Colonic mucosa (tissue), 4 donors: ENCODE measurements at regions not wholly inside any gene's neighbourhood (a gene's known extent, or its start where the extent isn't known, plus 50 kb on each side); places are given as distances from the start of the nearest gene placed in this dataset.

Experiments
- DNase-seq: peaks from one replicate; pipeline ENCODE4 v3.0.0-alpha.2; 2020
- H3K27ac ChIP-seq: fragments of 200-600 bp; one replicate; pipeline ENCODE4 v1.8.0; 2021
- H3K27me3 ChIP-seq: fragments of 200-600 bp; one replicate; pipeline ENCODE4 v1.8.0; 2021
- H3K36me3 ChIP-seq: fragments of 200-600 bp; one replicate; pipeline ENCODE4 v1.8.0; 2021
- H3K4me1 ChIP-seq: fragments of 200-600 bp; one replicate; pipeline ENCODE4 v1.8.0; 2021; ENCODE audit warnings: mild to moderate bottlenecking
- H3K4me3 ChIP-seq: fragments of 200-600 bp; one replicate; pipeline ENCODE4 v1.8.0; 2021
- H3K9ac ChIP-seq, 2 donors: one replicate each; pipeline ENCODE4 v1.7.0; 2013; ENCODE audit warnings: control low read depth in 2 of 2, low read depth in 2 of 2, low read length in 2 of 2
- H3K9me3 ChIP-seq: fragments of 200-600 bp; one replicate; pipeline ENCODE4 v1.8.0; 2021
- CTCF ChIP-seq: fragments of 200-600 bp; IDR thresholded peaks from one replicate; pipeline ENCODE4 v1.8.0; 2022; ENCODE audit warnings: antibody characterized with exemption, mild to moderate bottlenecking
- intact Hi-C: fragments of 100-400 bp; cut with DNase I; formaldehyde crosslinking; loops from one replicate; pipeline ENCODE4 v1.14.1; 2022
- donor health status: healthy.
- donor health status: DM: no; HTN: no; CAD: no.
- donor health status: DM: no; HTN: no; CAD: no.

GRCh38 chr6:26285143-26286134 lies 79.6 kb upstream of the BTN3A2 start:
- no peak for TF ChIP-seq CTCF
- Histone ChIP-seq H3K27me3 (no peaks in the 10 kb centered on the region), H3K27ac (peak overlapping the region; percentile 94), H3K4me3 (peak overlapping the region; percentile 37), H3K4me1 (no peaks in the 10 kb centered on the region), H3K9me3 (no peaks in the 10 kb centered on the region), H3K36me3 (no peaks in the 10 kb centered on the region), H3K9ac (peak overlapping the region; percentile 66 to 98)
- peak; percentile 100 for DNase-seq
- intact Hi-C loops: no loop called here

- H3K27ac ChIP-seq: peak overlapping the region; percentile 94
- TF ChIP-seq CTCF: no peak
- H3K4me1 ChIP-seq: no peaks in the 10 kb centered on the region
- no peaks in the 10 kb centered on the region for H3K27me3 ChIP-seq
- intact Hi-C loops: no loop called here
- peak; percentile 79 for DNase-seq
- H3K9ac ChIP-seq: peak overlapping the region; percentile 66 to 98
- H3K4me3 ChIP-seq: peak overlapping the region; percentile 37
- H3K9me3 ChIP-seq: no peaks in the 10 kb centered on the region
- no peaks in the 10 kb centered on the region for H3K36me3 ChIP-seq
Measured at GRCh38 chr6:26286168-26286877, 78.7 kb upstream of the BTN3A2 start.

- H3K4me3 ChIP-seq: no peak overlapping the region
- no peaks in the 10 kb centered on the region for H3K9me3 ChIP-seq
- intact Hi-C loops: no loop called here
- no peak overlapping the region for H3K9ac ChIP-seq
- no peak for TF ChIP-seq CTCF
- DNase-seq: no peak
- no peaks in the 10 kb centered on the region for H3K36me3 ChIP-seq
- no peaks in the 10 kb centered on the region for H3K27me3 ChIP-seq
- H3K4me1 ChIP-seq: no peaks in the 10 kb centered on the region
- H3K27ac ChIP-seq: no peak overlapping the region
Measured at GRCh38 chr6:26288155-26288554, 76.8 kb upstream of the BTN3A2 start.

GRCh38 chr6:26290941-26291340 lies 74.1 kb upstream of the BTN3A2 start:
- no peaks in the 10 kb centered on the region for H3K27me3 ChIP-seq
- no peak overlapping the region for H3K27ac ChIP-seq
- intact Hi-C loops: no loop called here
- H3K9me3 ChIP-seq: no peaks in the 10 kb centered on the region
- H3K4me1 ChIP-seq: no peaks in the 10 kb centered on the region
- DNase-seq: no peak
- TF ChIP-seq CTCF: no peak
- H3K9ac ChIP-seq: no peak overlapping the region
- no peak overlapping the region for H3K4me3 ChIP-seq
- H3K36me3 ChIP-seq: no peaks in the 10 kb centered on the region

GRCh38 chr6:26292709-26293108 lies 72.3 kb upstream of the BTN3A2 start:
- no peak for DNase-seq
- no peak overlapping the region for H3K27ac ChIP-seq
- H3K36me3 ChIP-seq: no peaks in the 10 kb centered on the region
- H3K4me3 ChIP-seq: no peak overlapping the region
- no peak for TF ChIP-seq CTCF
- no peaks in the 10 kb centered on the region for H3K4me1 ChIP-seq
- intact Hi-C loops: no loop called here
- H3K27me3 ChIP-seq: no peaks in the 10 kb centered on the region
- no peak overlapping the region for H3K9ac ChIP-seq
- H3K9me3 ChIP-seq: no peaks in the 10 kb centered on the region
